ENCODE measurements at regions not wholly inside any gene's neighbourhood (a gene's known extent, or its start where the extent isn't known, plus 50 kb on each side); places are given as distances from the start of the nearest gene placed in this dataset.

GRCh38 chr3:103437883-103438282 lies 1003.1 kb downstream of the ZPLD1 start:
- Histone ChIP-seq H3K36me3 (ENCODE audit: control insufficient read depth in 2 of 2, insufficient read depth in 2 of 2, low read length in 2 of 2) (no peaks in the 10 kb centered on the region), H3K27me3 (ENCODE audit: control insufficient read depth in 1 of 2, insufficient read depth in 2 of 2, low read length in 2 of 2) (no peaks in the 10 kb centered on the region), H3K4me1 (ENCODE audit: control insufficient read depth, insufficient read depth, low read length) (no peaks in the 10 kb centered on the region), H3K9ac (ENCODE audit: low read length in 2 of 2) (no peak overlapping the region), H3K4me3 (ENCODE audit: low read length in 2 of 2) (no peak overlapping the region), H3K27ac (ENCODE audit: low read length) (no peak overlapping the region), H3K9me3 (ENCODE audit: control insufficient read depth in 2 of 2, low read length in 2 of 2) (no peaks in the 10 kb centered on the region)

- H3K4me3 ChIP-seq (ENCODE audit: low read length in 2 of 2), result no peak overlapping the region
- H3K9ac ChIP-seq (ENCODE audit: low read length in 2 of 2), result no peak overlapping the region
- no peaks in the 10 kb centered on the region for H3K27me3 ChIP-seq (ENCODE audit: control insufficient read depth in 1 of 2, insufficient read depth in 2 of 2, low read length in 2 of 2)
- no peaks in the 10 kb centered on the region for H3K36me3 ChIP-seq (ENCODE audit: control insufficient read depth in 2 of 2, insufficient read depth in 2 of 2, low read length in 2 of 2)
- no peaks in the 10 kb centered on the region for H3K9me3 ChIP-seq (ENCODE audit: control insufficient read depth in 2 of 2, low read length in 2 of 2)
- H3K4me1 ChIP-seq (ENCODE audit: control insufficient read depth, insufficient read depth, low read length), result no peaks in the 10 kb centered on the region
- H3K27ac ChIP-seq (ENCODE audit: low read length), result no peak overlapping the region
These were observed 1005.9 kb downstream of the ZPLD1 start for GRCh38 chr3:103440539-103441203.

GRCh38 chr3:103446953-103447629 lies 1012.3 kb downstream of the ZPLD1 start:
- Histone ChIP-seq H3K36me3 (ENCODE audit: control insufficient read depth in 2 of 2, insufficient read depth in 2 of 2, low read length in 2 of 2) (no peaks in the 10 kb centered on the region), H3K27ac (ENCODE audit: low read length) (no peak overlapping the region), H3K4me3 (ENCODE audit: low read length in 2 of 2) (no peak overlapping the region), H3K27me3 (ENCODE audit: control insufficient read depth in 1 of 2, insufficient read depth in 2 of 2, low read length in 2 of 2) (no peaks in the 10 kb centered on the region), H3K9ac (ENCODE audit: low read length in 2 of 2) (no peak overlapping the region), H3K9me3 (ENCODE audit: control insufficient read depth in 2 of 2, low read length in 2 of 2) (peaks cover 0 to 2% of the 10 kb centered on the region in 2 donors), H3K4me1 (ENCODE audit: control insufficient read depth, insufficient read depth, low read length) (no peaks in the 10 kb centered on the region)

GRCh38 chr3:103453152-103453551 lies 1018.3 kb downstream of the ZPLD1 start:
- Histone ChIP-seq H3K4me1 (ENCODE audit: control insufficient read depth, insufficient read depth, low read length) (no peaks in the 10 kb centered on the region), H3K36me3 (ENCODE audit: control insufficient read depth in 2 of 2, insufficient read depth in 2 of 2, low read length in 2 of 2) (no peaks in the 10 kb centered on the region), H3K27me3 (ENCODE audit: control insufficient read depth in 1 of 2, insufficient read depth in 2 of 2, low read length in 2 of 2) (no peaks in the 10 kb centered on the region), H3K9ac (ENCODE audit: low read length in 2 of 2) (no peak overlapping the region), H3K27ac (ENCODE audit: low read length) (no peak overlapping the region), H3K9me3 (ENCODE audit: control insufficient read depth in 2 of 2, low read length in 2 of 2) (no peaks in the 10 kb centered on the region), H3K4me3 (ENCODE audit: low read length in 2 of 2) (no peak overlapping the region)

GRCh38 chr3:103459815-103460214 lies 1025.0 kb downstream of the ZPLD1 start:
- Histone ChIP-seq H3K4me1 (ENCODE audit: control insufficient read depth, insufficient read depth, low read length) (no peaks in the 10 kb centered on the region), H3K9me3 (ENCODE audit: control insufficient read depth in 2 of 2, low read length in 2 of 2) (no peaks in the 10 kb centered on the region), H3K27ac (ENCODE audit: low read length) (no peak overlapping the region), H3K36me3 (ENCODE audit: control insufficient read depth in 2 of 2, insufficient read depth in 2 of 2, low read length in 2 of 2) (no peaks in the 10 kb centered on the region), H3K27me3 (ENCODE audit: control insufficient read depth in 1 of 2, insufficient read depth in 2 of 2, low read length in 2 of 2) (no peaks in the 10 kb centered on the region), H3K4me3 (ENCODE audit: low read length in 2 of 2) (no peak overlapping the region), H3K9ac (ENCODE audit: low read length in 2 of 2) (no peak overlapping the region)

GRCh38 chr3:103470498-103470897 lies 1035.7 kb downstream of the ZPLD1 start:
- no peak overlapping the region for H3K9ac ChIP-seq (ENCODE audit: low read length in 2 of 2)
- no peaks in the 10 kb centered on the region for H3K9me3 ChIP-seq (ENCODE audit: control insufficient read depth in 2 of 2, low read length in 2 of 2)
- H3K27ac ChIP-seq (ENCODE audit: low read length), result no peak overlapping the region
- H3K27me3 ChIP-seq (ENCODE audit: control insufficient read depth in 1 of 2, insufficient read depth in 2 of 2, low read length in 2 of 2), result no peaks in the 10 kb centered on the region
- H3K4me3 ChIP-seq (ENCODE audit: low read length in 2 of 2), result no peak overlapping the region
- H3K36me3 ChIP-seq (ENCODE audit: control insufficient read depth in 2 of 2, insufficient read depth in 2 of 2, low read length in 2 of 2), result no peaks in the 10 kb centered on the region
- no peaks in the 10 kb centered on the region for H3K4me1 ChIP-seq (ENCODE audit: control insufficient read depth, insufficient read depth, low read length)

- H3K4me3 ChIP-seq (ENCODE audit: low read length in 2 of 2), result no peak overlapping the region
- no peaks in the 10 kb centered on the region for H3K36me3 ChIP-seq (ENCODE audit: control insufficient read depth in 2 of 2, insufficient read depth in 2 of 2, low read length in 2 of 2)
- H3K27ac ChIP-seq (ENCODE audit: low read length), result no peak overlapping the region
- no peak overlapping the region for H3K9ac ChIP-seq (ENCODE audit: low read length in 2 of 2)
- no peaks in the 10 kb centered on the region for H3K9me3 ChIP-seq (ENCODE audit: control insufficient read depth in 2 of 2, low read length in 2 of 2)
- H3K4me1 ChIP-seq (ENCODE audit: control insufficient read depth, insufficient read depth, low read length), result no peaks in the 10 kb centered on the region
- no peaks in the 10 kb centered on the region for H3K27me3 ChIP-seq (ENCODE audit: control insufficient read depth in 1 of 2, insufficient read depth in 2 of 2, low read length in 2 of 2)
These were observed 1059.2 kb downstream of the ZPLD1 start for GRCh38 chr3:103494011-103494410.

GRCh38 chr3:103494512-103494911 lies 1059.7 kb downstream of the ZPLD1 start:
- no peaks in the 10 kb centered on the region for H3K9me3 ChIP-seq (ENCODE audit: control insufficient read depth in 2 of 2, low read length in 2 of 2)
- no peaks in the 10 kb centered on the region for H3K27me3 ChIP-seq (ENCODE audit: control insufficient read depth in 1 of 2, insufficient read depth in 2 of 2, low read length in 2 of 2)
- H3K36me3 ChIP-seq (ENCODE audit: control insufficient read depth in 2 of 2, insufficient read depth in 2 of 2, low read length in 2 of 2), result no peaks in the 10 kb centered on the region
- H3K4me3 ChIP-seq (ENCODE audit: low read length in 2 of 2), result no peak overlapping the region
- H3K27ac ChIP-seq (ENCODE audit: low read length), result no peak overlapping the region
- H3K9ac ChIP-seq (ENCODE audit: low read length in 2 of 2), result no peak overlapping the region
- no peaks in the 10 kb centered on the region for H3K4me1 ChIP-seq (ENCODE audit: control insufficient read depth, insufficient read depth, low read length)

- Histone ChIP-seq H3K9ac (ENCODE audit: low read length in 2 of 2) (no peak overlapping the region), H3K36me3 (ENCODE audit: control insufficient read depth in 2 of 2, insufficient read depth in 2 of 2, low read length in 2 of 2) (no peaks in the 10 kb centered on the region), H3K9me3 (ENCODE audit: control insufficient read depth in 2 of 2, low read length in 2 of 2) (no peaks in the 10 kb centered on the region), H3K27me3 (ENCODE audit: control insufficient read depth in 1 of 2, insufficient read depth in 2 of 2, low read length in 2 of 2) (no peaks in the 10 kb centered on the region), H3K27ac (ENCODE audit: low read length) (no peak overlapping the region), H3K4me1 (ENCODE audit: control insufficient read depth, insufficient read depth, low read length) (no peaks in the 10 kb centered on the region), H3K4me3 (ENCODE audit: low read length in 2 of 2) (no peak overlapping the region)
These were observed 1060.4 kb downstream of the ZPLD1 start for GRCh38 chr3:103495186-103495585.

GRCh38 chr3:103499132-103499900 lies 1064.5 kb downstream of the ZPLD1 start:
- no peaks in the 10 kb centered on the region for H3K4me1 ChIP-seq (ENCODE audit: control insufficient read depth, insufficient read depth, low read length)

GRCh38 chr3:103499967-103500366 lies 1065.2 kb downstream of the ZPLD1 start:
- Histone ChIP-seq H3K27ac (ENCODE audit: low read length) (no peak overlapping the region), H3K9ac (ENCODE audit: low read length in 2 of 2) (no peak overlapping the region), H3K9me3 (ENCODE audit: control insufficient read depth in 2 of 2, low read length in 2 of 2) (no peaks in the 10 kb centered on the region), H3K36me3 (ENCODE audit: control insufficient read depth in 2 of 2, insufficient read depth in 2 of 2, low read length in 2 of 2) (no peaks in the 10 kb centered on the region), H3K27me3 (ENCODE audit: control insufficient read depth in 1 of 2, insufficient read depth in 2 of 2, low read length in 2 of 2) (no peaks in the 10 kb centered on the region), H3K4me3 (ENCODE audit: low read length in 2 of 2) (no peak overlapping the region), H3K4me1 (ENCODE audit: control insufficient read depth, insufficient read depth, low read length) (no peaks in the 10 kb centered on the region)

More at GRCh38 chr3:103499132-103499900, 1064.5 kb downstream of the ZPLD1 start:
- Histone ChIP-seq H3K9ac (ENCODE audit: low read length in 2 of 2) (no peak overlapping the region), H3K36me3 (ENCODE audit: control insufficient read depth in 2 of 2, insufficient read depth in 2 of 2, low read length in 2 of 2) (no peaks in the 10 kb centered on the region), H3K4me3 (ENCODE audit: low read length in 2 of 2) (no peak overlapping the region), H3K27ac (ENCODE audit: low read length) (no peak overlapping the region), H3K27me3 (ENCODE audit: control insufficient read depth in 1 of 2, insufficient read depth in 2 of 2, low read length in 2 of 2) (no peaks in the 10 kb centered on the region), H3K9me3 (ENCODE audit: control insufficient read depth in 2 of 2, low read length in 2 of 2) (no peaks in the 10 kb centered on the region)
